CD14-positive monocyte (primary cell): ENCODE measurements at regions not wholly inside any gene's neighbourhood (a gene's known extent, or its start where the extent isn't known, plus 50 kb on each side); places are given as distances from the start of the nearest gene placed in this dataset.

Source experiments
- DNase-seq, 3 donors: peaks; one replicate each; pipeline ENCODE4 v3.0.0-alpha.2; 2011 to 2022
- H2AFZ ChIP-seq: 2 replicates; pipeline ENCODE4 v1.6.0; 2012; ENCODE audit warnings: mild to moderate bottlenecking, low read depth, low read length, inconsistent platforms; ENCODE audit not compliant: insufficient read depth, poor library complexity, severe bottlenecking
- H3K27ac ChIP-seq, 2 donors: 1 replicate in 1 of 2; 2 replicates in 1 of 2; pipeline ENCODE4 v1.5.1; 2012 to 2013; ENCODE audit warnings: low read length in 2 of 2, control low read depth in 1 of 2, inconsistent platforms in 1 of 2, low read depth in 1 of 2, mild to moderate bottlenecking in 1 of 2
- H3K27me3 ChIP-seq, 2 donors: one replicate each; pipeline versions ENCODE4 v1.6.0 to v1.6.1; 2011 to 2013; ENCODE audit warnings: low read length in 2 of 2; ENCODE audit not compliant: control insufficient read depth in 2 of 2, insufficient read depth in 2 of 2
- H3K36me3 ChIP-seq, 2 donors: replicated peaks in 1 of 2; 1 replicate in 1 of 2; 2 replicates in 1 of 2; pipeline versions ENCODE4 v1.5.1 to v1.6.1; 2012 to 2013; ENCODE audit warnings: low read length in 2 of 2, control low read depth in 1 of 2, inconsistent platforms in 1 of 2, mild to moderate bottlenecking in 1 of 2; ENCODE audit not compliant: insufficient read depth in 2 of 2, control insufficient read depth in 1 of 2
- H3K4me1 ChIP-seq, 2 donors: 1 replicate in 1 of 2; 2 replicates in 1 of 2; pipeline versions ENCODE4 v1.5.1 to v1.6.1; 2012 to 2013; ENCODE audit warnings: low read length in 2 of 2, control low read depth in 1 of 2, inconsistent platforms in 1 of 2, mild to moderate bottlenecking in 1 of 2, moderate library complexity in 1 of 2; ENCODE audit not compliant: insufficient read depth in 2 of 2, control insufficient read depth in 1 of 2
- H3K4me2 ChIP-seq: replicated peaks from 2 replicates; pipeline ENCODE3; 2012; ENCODE audit warnings: low read length, moderate library complexity, mild to moderate bottlenecking; ENCODE audit not compliant: poor library complexity, severe bottlenecking; ENCODE audit errors: extremely low read depth
- H3K4me3 ChIP-seq, 3 experiments: fragments of 200-600 bp in 1 of 3; sonication (generic) in 1 of 3; replicated peaks in 1 of 3; 1 replicate in 2 of 3; 2 replicates in 1 of 3; pipeline ENCODE4 v1.5.1; 2011 to 2013; ENCODE audit warnings: low read length in 3 of 3, mild to moderate bottlenecking in 3 of 3, control low read depth in 2 of 3, low read depth in 2 of 3, inconsistent platforms in 1 of 3, moderate library complexity in 1 of 3
- H3K79me2 ChIP-seq: 2 replicates; pipeline ENCODE4 v1.6.0; 2012; ENCODE audit warnings: mild to moderate bottlenecking, control low read depth, inconsistent platforms, low read length, moderate library complexity; ENCODE audit not compliant: insufficient read depth
- H3K9ac ChIP-seq: 2 replicates; pipeline ENCODE4 v1.6.0; 2017; ENCODE audit warnings: low read length, mild to moderate bottlenecking; ENCODE audit not compliant: insufficient read depth, poor library complexity, severe bottlenecking
- H3K9me3 ChIP-seq, 2 donors: replicated peaks in 1 of 2; 1 replicate in 1 of 2; 2 replicates in 1 of 2; pipeline versions ENCODE4 v1.5.1 to v1.6.1; 2012 to 2013; ENCODE audit warnings: low read length in 2 of 2, control low read depth in 1 of 2; ENCODE audit not compliant: control insufficient read depth in 1 of 2, insufficient read depth in 1 of 2
- H4K20me1 ChIP-seq: 2 replicates; pipeline ENCODE4 v1.6.0; 2012; ENCODE audit warnings: mild to moderate bottlenecking, low read length, control low read depth, moderate library complexity; ENCODE audit not compliant: insufficient read depth
- H3K27ac Mint-ChIP-seq, 7 donors: one replicate each; pipeline ENCODE4 v1.8.0; 2020; ENCODE audit warnings: mild to moderate bottlenecking in 7 of 7, mixed read lengths in 7 of 7, moderate library complexity in 6 of 7, inconsistent platforms in 2 of 7
- H3K27me3 Mint-ChIP-seq, 3 donors: one replicate each; pipeline ENCODE4 v1.8.0; 2021 to 2022; ENCODE audit warnings: low read depth in 3 of 3, mild to moderate bottlenecking in 3 of 3, mixed read lengths in 3 of 3, moderate library complexity in 3 of 3, inconsistent platforms in 1 of 3
- H3K36me3 Mint-ChIP-seq, 2 donors: one replicate each; pipeline ENCODE4 v1.8.0; 2020; ENCODE audit warnings: mixed read lengths in 2 of 2, inconsistent platforms in 1 of 2, mild to moderate bottlenecking in 1 of 2
- H3K4me1 Mint-ChIP-seq: one replicate; pipeline ENCODE4 v1.8.0; 2020; ENCODE audit warnings: mild to moderate bottlenecking, mixed read lengths
- H3K4me3 Mint-ChIP-seq, 2 donors: one replicate each; pipeline ENCODE4 v1.8.0; 2020; ENCODE audit warnings: mild to moderate bottlenecking in 2 of 2, mixed read lengths in 2 of 2, moderate library complexity in 1 of 2
- H3K9me3 Mint-ChIP-seq, 7 donors: one replicate each; pipeline ENCODE4 v1.8.0; 2020 to 2022; ENCODE audit warnings: mixed read lengths in 7 of 7, mild to moderate bottlenecking in 6 of 7, moderate library complexity in 6 of 7, inconsistent platforms in 2 of 7
- WGBS: methylation state at CpG from one replicate; pipeline ENCODE4 v1.1.5; 2013; ENCODE audit warnings: missing lambda C conversion rate; ENCODE audit not compliant: insufficient coverage; 5-methylcytosine and 5-hydroxymethylcytosine counted together
- intact Hi-C, 2 donors: fragments of 100-400 bp; cut with micrococcal nuclease; formaldehyde crosslinking; loops; one replicate each; pipeline versions ENCODE4 v1.15.0 to v1.15.1; 2023
- TF ChIP-seq, protein P1 (sequence below): fragments of 200-600 bp; IDR thresholded peaks from one replicate; pipeline ENCODE4 v1.8.0; 2022; ENCODE audit warnings: antibody characterized with exemption, mild to moderate bottlenecking

DNA sequence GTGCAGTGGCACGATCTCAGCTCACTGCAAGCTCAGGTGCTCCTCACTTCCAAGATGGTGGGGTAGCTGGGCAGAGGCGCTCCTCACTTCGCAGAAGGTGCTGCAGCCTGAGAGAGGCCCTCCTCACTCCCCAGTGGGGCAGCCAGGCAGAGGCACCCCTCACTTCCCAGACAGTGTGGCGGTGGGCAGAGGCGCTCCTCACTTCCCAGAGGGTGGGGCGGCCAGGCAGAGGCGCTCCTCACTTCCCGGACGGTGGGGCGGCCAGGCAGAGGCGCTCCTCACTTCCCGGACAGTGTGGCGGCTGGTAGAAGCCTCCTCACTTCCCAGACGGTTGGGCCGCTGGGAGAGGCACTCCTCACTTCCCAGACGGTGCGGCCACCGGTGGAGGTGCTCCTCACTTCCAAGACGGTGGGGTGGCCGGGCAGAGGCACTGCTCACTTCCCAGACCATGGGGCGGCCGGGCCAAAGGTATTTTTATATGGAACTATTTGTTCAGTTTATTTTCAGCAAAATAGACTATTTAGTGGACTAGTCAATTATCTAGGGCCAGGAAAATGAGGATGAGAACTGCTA lies 57.7 kb upstream of the PPP1R9A start:
- Mint-ChIP-seq H3K27me3 (peaks cover 0 to 1% (median 0%) of the 10 kb centered on the region in 3 donors), H3K4me3 (no peak overlapping the region), H3K9me3 (peaks cover 6 to 34% (median 15%) of the 10 kb centered on the region in 7 donors), H3K4me1 (no peaks in the 10 kb centered on the region), H3K36me3 (no peaks in the 10 kb centered on the region), H3K27ac (no peak overlapping the region)
- WGBS: 92% methylated on average over 14 of the region's 22 CpGs
- Histone ChIP-seq H3K9me3 (peaks cover 15 to 21% of the 10 kb centered on the region in 2 donors), H3K4me3 (no peak overlapping the region), H3K9ac (no peak overlapping the region), H3K36me3 (no peaks in the 10 kb centered on the region), H3K27ac (no peak overlapping the region), H3K4me2 (no peak overlapping the region), H3K79me2 (no peaks in the 10 kb centered on the region), H3K27me3 (no peaks in the 10 kb centered on the region), H2AFZ (no peak overlapping the region), H4K20me1 (no peaks in the 10 kb centered on the region), H3K4me1 (no peaks in the 10 kb centered on the region)
- no peak for DNase-seq
- intact Hi-C loops: no loop called here
- TF ChIP-seq, protein P1, sequence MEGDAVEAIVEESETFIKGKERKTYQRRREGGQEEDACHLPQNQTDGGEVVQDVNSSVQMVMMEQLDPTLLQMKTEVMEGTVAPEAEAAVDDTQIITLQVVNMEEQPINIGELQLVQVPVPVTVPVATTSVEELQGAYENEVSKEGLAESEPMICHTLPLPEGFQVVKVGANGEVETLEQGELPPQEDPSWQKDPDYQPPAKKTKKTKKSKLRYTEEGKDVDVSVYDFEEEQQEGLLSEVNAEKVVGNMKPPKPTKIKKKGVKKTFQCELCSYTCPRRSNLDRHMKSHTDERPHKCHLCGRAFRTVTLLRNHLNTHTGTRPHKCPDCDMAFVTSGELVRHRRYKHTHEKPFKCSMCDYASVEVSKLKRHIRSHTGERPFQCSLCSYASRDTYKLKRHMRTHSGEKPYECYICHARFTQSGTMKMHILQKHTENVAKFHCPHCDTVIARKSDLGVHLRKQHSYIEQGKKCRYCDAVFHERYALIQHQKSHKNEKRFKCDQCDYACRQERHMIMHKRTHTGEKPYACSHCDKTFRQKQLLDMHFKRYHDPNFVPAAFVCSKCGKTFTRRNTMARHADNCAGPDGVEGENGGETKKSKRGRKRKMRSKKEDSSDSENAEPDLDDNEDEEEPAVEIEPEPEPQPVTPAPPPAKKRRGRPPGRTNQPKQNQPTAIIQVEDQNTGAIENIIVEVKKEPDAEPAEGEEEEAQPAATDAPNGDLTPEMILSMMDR: no peak

DNA sequence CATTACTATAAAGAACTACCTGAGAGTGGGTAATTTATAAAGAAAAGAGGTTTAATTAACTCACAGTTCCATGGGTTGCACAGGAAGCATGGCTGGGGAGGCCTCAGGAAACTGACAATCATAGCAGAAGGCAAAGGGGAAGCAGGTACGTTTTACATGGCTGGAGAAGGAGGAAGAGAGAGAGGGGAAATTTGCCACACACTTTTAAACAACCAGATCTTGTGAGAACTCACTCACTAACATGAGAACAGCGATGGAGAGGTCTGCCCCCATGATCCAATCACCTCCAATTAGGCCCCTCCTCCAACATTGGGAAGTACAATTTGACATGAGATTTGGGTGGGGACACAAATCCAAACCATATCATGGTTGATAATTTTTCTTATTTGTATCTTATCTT lies 51.8 kb upstream of the PPP1R9A start:
- intact Hi-C loops: no loop called here
- no peak for DNase-seq
- Histone ChIP-seq H3K4me2 (no peak overlapping the region), H3K27me3 (no peaks in the 10 kb centered on the region), H4K20me1 (no peaks in the 10 kb centered on the region), H3K79me2 (no peaks in the 10 kb centered on the region), H3K4me3 (no peak overlapping the region), H2AFZ (no peak overlapping the region), H3K36me3 (no peaks in the 10 kb centered on the region), H3K9ac (no peak overlapping the region), H3K27ac (no peak overlapping the region), H3K4me1 (no peaks in the 10 kb centered on the region), H3K9me3 (peaks cover 4 to 25% of the 10 kb centered on the region in 2 donors)
- H3K4me1 Mint-ChIP-seq: no peaks in the 10 kb centered on the region
- no peak overlapping the region for H3K4me3 Mint-ChIP-seq
- no CpG with 5 or more reads among the region's 2 CpGs for WGBS
- H3K9me3 Mint-ChIP-seq: peaks cover 6 to 27% (median 17%) of the 10 kb centered on the region in 7 donors
- TF ChIP-seq, protein P1: no peak
- H3K27ac Mint-ChIP-seq: no peak overlapping the region
- H3K36me3 Mint-ChIP-seq: no peaks in the 10 kb centered on the region
- H3K27me3 Mint-ChIP-seq: peaks cover 0 to 1% (median 0%) of the 10 kb centered on the region in 3 donors
